PFSK-1 (cell line): ENCODE measurements at regions not wholly inside any gene's neighbourhood (a gene's known extent, or its start where the extent isn't known, plus 50 kb on each side); places are given as distances from the start of the nearest gene placed in this dataset.

Experiments used
- FOXP2 ChIP-seq: optimal IDR thresholded peaks from 2 replicates; pipeline ENCODE3; 2011; ENCODE audit warnings: borderline replicate concordance, control low read depth, inconsistent platforms; ENCODE audit not compliant: insufficient read depth; ENCODE audit errors: extremely low read length, extremely low read depth
- POLR2AphosphoS5 ChIP-seq: IDR thresholded peaks from 2 replicates; pipeline ENCODE4 v1.6.1; 2012; ENCODE audit warnings: low read depth, mild to moderate bottlenecking, control low read depth, low read length, moderate library complexity
- SIN3A ChIP-seq: IDR thresholded peaks from 2 replicates; pipeline ENCODE4 v1.6.1; 2012; ENCODE audit warnings: mild to moderate bottlenecking, low read length, moderate library complexity, borderline replicate concordance; ENCODE audit not compliant: insufficient read depth
- TAF1 ChIP-seq: IDR thresholded peaks from 2 replicates; pipeline ENCODE4 v1.6.1; 2012; ENCODE audit warnings: low read length, control low read depth, borderline replicate concordance; ENCODE audit not compliant: insufficient read depth
- TF ChIP-seq, protein P1 (sequence below), 2 experiments: IDR thresholded peaks; 2 replicates each; pipeline versions ENCODE4 v1.6.1 to v1.8.0; 2011 to 2012; ENCODE audit warnings: low read depth in 2 of 2, low read length in 2 of 2, control low read depth in 1 of 2, inconsistent platforms in 1 of 2, mild to moderate bottlenecking in 1 of 2, moderate library complexity in 1 of 2; ENCODE audit not compliant: insufficient read depth in 1 of 2

DNA sequence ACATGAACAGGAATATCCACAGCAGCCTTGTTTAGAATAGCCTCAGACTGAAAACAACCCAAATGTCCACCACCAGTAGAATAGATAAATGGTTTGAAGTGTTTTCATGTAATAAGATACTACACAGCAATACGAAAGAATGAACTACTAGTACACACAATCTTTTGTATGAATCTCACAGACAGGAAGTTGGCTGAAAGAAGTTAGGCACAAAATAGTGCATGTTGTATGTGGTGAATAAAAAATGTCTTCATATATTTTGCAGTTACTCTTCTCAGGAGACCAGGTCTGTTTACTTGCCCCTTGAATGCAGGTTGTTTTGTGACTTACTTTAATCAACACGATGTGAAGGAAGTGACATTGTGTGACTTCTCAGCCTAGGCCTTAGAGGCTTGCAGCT is 75.9 kb upstream of the LEF1 start:
- TF ChIP-seq SIN3A (no peak), FOXP2 (no peak), POLR2AphosphoS5 (no peak), TAF1 (no peak)
- TF ChIP-seq, protein P1, sequence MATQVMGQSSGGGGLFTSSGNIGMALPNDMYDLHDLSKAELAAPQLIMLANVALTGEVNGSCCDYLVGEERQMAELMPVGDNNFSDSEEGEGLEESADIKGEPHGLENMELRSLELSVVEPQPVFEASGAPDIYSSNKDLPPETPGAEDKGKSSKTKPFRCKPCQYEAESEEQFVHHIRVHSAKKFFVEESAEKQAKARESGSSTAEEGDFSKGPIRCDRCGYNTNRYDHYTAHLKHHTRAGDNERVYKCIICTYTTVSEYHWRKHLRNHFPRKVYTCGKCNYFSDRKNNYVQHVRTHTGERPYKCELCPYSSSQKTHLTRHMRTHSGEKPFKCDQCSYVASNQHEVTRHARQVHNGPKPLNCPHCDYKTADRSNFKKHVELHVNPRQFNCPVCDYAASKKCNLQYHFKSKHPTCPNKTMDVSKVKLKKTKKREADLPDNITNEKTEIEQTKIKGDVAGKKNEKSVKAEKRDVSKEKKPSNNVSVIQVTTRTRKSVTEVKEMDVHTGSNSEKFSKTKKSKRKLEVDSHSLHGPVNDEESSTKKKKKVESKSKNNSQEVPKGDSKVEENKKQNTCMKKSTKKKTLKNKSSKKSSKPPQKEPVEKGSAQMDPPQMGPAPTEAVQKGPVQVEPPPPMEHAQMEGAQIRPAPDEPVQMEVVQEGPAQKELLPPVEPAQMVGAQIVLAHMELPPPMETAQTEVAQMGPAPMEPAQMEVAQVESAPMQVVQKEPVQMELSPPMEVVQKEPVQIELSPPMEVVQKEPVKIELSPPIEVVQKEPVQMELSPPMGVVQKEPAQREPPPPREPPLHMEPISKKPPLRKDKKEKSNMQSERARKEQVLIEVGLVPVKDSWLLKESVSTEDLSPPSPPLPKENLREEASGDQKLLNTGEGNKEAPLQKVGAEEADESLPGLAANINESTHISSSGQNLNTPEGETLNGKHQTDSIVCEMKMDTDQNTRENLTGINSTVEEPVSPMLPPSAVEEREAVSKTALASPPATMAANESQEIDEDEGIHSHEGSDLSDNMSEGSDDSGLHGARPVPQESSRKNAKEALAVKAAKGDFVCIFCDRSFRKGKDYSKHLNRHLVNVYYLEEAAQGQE (IDR thresholded peaks at IDR 0.05; ENCODE audit: insufficient read depth in 1 of 2, low read depth in 2 of 2, low read length in 2 of 2): no peak

DNA sequence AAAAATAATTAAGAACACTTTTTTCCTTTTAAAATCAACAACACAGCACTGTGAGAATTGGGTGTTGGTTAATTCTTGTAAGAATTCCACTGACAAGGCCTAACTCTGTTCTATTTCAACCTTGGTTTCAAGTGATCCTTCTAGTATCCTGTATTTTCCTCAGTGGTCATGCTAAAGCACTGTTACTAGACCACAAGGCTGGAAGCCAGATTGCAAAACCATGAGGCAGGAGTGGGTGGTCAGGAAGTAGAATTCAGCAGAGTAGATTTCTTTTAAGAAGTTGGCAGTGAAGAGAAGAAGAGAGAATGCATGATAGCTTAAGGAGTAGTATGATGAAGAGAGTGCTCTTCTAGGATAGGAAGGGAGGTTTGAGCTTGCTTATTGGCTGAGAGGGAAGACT is 71.6 kb upstream of the LEF1 start:
- no peak for TF ChIP-seq TAF1
- no peak for TF ChIP-seq FOXP2
- no peak for TF ChIP-seq POLR2AphosphoS5
- no peak for TF ChIP-seq SIN3A
- TF ChIP-seq, protein P1 (IDR thresholded peaks at IDR 0.05; ENCODE audit: insufficient read depth in 1 of 2, low read depth in 2 of 2, low read length in 2 of 2): no peak

DNA sequence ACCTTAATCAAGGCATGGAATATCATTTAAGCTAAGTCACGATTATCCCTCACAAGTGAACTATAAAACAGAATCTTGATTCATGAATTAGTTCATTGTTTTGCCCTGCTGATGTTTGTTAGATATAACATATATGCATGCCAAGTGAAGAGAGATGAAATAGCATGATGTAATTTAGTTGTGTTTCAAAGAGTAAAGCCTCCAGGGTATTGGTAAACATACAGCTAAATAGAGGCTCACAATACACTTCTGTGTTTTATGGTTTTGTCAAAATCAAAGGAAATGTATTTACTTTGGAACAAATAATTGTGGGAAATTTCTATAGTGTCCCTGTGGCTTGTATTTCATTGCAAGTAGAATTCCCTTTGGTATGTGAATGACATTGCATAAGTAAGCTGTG is 69.0 kb upstream of the LEF1 start:
- TF ChIP-seq, protein P1 (IDR thresholded peaks at IDR 0.05; ENCODE audit: insufficient read depth in 1 of 2, low read depth in 2 of 2, low read length in 2 of 2): no peak
- no peak for TF ChIP-seq FOXP2
- TF ChIP-seq POLR2AphosphoS5: no peak
- TF ChIP-seq TAF1: no peak

DNA sequence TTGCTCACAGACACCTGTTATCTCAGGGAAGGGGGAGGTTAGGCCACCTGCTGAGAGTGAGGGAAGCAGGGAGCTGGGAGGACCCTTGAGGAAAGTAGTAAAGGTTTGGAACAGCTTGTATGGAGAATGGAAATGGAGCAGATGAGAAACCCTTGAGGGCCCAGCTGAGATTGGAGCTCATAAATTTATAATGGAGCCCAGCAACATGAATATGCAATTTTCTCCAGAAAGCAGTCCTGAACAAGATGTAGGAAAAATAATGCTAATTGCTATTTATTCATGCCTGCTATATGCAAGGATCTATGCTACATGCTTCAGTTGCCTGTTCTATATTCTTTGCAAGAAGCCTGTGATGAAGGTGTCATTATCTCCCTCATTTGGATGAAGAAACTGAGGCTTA is 67.5 kb upstream of the LEF1 start:
- TF ChIP-seq POLR2AphosphoS5: no peak
- TF ChIP-seq, protein P1 (IDR thresholded peaks at IDR 0.05; ENCODE audit: insufficient read depth in 1 of 2, low read depth in 2 of 2, low read length in 2 of 2): no peak
- no peak for TF ChIP-seq TAF1
- TF ChIP-seq FOXP2: no peak
- TF ChIP-seq SIN3A: no peak

DNA sequence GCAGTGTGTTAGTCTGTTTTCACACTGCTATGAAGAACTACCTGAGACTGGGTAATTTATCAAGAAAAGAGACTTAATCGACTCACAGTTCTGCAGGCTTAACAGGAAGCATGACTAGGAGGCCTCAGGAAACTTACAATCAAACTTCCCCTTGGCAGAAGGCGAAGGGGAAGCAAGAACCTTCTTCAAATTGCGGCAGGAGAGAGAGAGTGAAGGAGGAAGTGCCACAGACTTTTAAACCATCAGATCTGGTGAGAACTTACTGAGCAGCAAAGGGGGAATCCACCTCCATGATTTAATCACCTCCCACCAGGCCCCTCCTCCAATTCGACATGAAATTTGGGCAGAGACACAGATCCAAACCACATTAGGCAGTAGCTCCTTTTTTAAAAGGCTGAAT is 59.2 kb upstream of the LEF1 start:
- TF ChIP-seq TAF1 (no peak), FOXP2 (no peak), POLR2AphosphoS5 (no peak), SIN3A (no peak)
- TF ChIP-seq, protein P1 (IDR thresholded peaks at IDR 0.05; ENCODE audit: insufficient read depth in 1 of 2, low read depth in 2 of 2, low read length in 2 of 2): no peak
